ENCODE measurements at regions not wholly inside any gene's neighbourhood (a gene's known extent, or its start where the extent isn't known, plus 50 kb on each side); places are given as distances from the start of the nearest gene placed in this dataset.

- Histone ChIP-seq H3K4me3 (no peak overlapping the region), H3K27ac (no peak overlapping the region), H3K4me1 (no peaks in the 10 kb centered on the region), H3K27me3 (no peaks in the 10 kb centered on the region), H3K9me3 (replicated peaks) (no peaks in the 10 kb centered on the region), H3K36me3 (no peaks in the 10 kb centered on the region)
- no peak for DNase-seq
These were observed 125.1 kb downstream of the GPR65 start for GRCh38 chr14:88130057-88130432.
